ENCODE measurements at regions not wholly inside any gene's neighbourhood (a gene's known extent, or its start where the extent isn't known, plus 50 kb on each side); places are given as distances from the start of the nearest gene placed in this dataset.

GRCh38 chr13:104002216-104002615, 936.0 kb upstream of the SLC10A2 start:
- no peak for TF ChIP-seq POLR2A (IDR thresholded peaks at IDR 0.05)
- TF ChIP-seq CTCF (IDR thresholded peaks at IDR 0.05), result no peak
- no peak for TF ChIP-seq POLR2AphosphoS5 (IDR thresholded peaks at IDR 0.05; ENCODE audit: insufficient read depth in 1 of 2, low read depth in 1 of 2)

Measured in vagina (tissue), 2 donors.